ENCODE measurements at regions not wholly inside any gene's neighbourhood (a gene's known extent, or its start where the extent isn't known, plus 50 kb on each side); places are given as distances from the start of the nearest gene placed in this dataset.

GRCh38 chr13:22137361-22138050, 466.6 kb downstream of the FGF9 start:
- TF ChIP-seq RCOR1 (IDR thresholded peaks at IDR 0.05; ENCODE audit: insufficient replicate concordance, low read length) (no peak), POLR2A (IDR thresholded peaks at IDR 0.05; ENCODE audit: low read depth, low read length) (no peak), MXI1 (IDR thresholded peaks at IDR 0.05; ENCODE audit: borderline replicate concordance, low read depth, low read length) (no peak)
- TF ChIP-seq, protein P1, sequence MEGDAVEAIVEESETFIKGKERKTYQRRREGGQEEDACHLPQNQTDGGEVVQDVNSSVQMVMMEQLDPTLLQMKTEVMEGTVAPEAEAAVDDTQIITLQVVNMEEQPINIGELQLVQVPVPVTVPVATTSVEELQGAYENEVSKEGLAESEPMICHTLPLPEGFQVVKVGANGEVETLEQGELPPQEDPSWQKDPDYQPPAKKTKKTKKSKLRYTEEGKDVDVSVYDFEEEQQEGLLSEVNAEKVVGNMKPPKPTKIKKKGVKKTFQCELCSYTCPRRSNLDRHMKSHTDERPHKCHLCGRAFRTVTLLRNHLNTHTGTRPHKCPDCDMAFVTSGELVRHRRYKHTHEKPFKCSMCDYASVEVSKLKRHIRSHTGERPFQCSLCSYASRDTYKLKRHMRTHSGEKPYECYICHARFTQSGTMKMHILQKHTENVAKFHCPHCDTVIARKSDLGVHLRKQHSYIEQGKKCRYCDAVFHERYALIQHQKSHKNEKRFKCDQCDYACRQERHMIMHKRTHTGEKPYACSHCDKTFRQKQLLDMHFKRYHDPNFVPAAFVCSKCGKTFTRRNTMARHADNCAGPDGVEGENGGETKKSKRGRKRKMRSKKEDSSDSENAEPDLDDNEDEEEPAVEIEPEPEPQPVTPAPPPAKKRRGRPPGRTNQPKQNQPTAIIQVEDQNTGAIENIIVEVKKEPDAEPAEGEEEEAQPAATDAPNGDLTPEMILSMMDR (conservative IDR thresholded peaks at IDR 0.05; ENCODE audit: low read depth, low read length): no peak
